ENCODE measurements at regions not wholly inside any gene's neighbourhood (a gene's known extent, or its start where the extent isn't known, plus 50 kb on each side); places are given as distances from the start of the nearest gene placed in this dataset.

DNA sequence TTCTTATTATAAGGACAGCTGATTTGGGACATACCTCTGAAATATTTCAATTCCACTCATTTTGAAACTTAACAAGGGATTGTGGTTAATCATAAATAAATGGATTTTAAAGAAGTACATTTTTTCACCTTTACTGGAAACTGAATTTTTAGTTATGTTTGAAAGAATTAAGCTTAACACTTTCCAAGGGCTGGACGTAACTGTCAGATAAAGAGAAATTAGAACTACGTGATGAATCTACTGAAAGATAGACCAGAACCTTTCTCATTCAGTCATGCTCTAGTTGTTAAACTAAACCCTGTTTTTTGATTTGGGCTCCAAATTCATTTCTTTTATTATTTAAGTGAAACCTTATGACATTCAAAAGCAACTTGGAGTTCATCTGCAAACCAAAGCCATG is 1892.1 kb upstream of the SEL1L start:
- Histone ChIP-seq H3K9me3 (no peaks in the 10 kb centered on the region), H3K36me3 (no peaks in the 10 kb centered on the region), H3K27ac (no peak overlapping the region), H3K4me1 (no peaks in the 10 kb centered on the region), H3K27me3 (no peaks in the 10 kb centered on the region), H3K4me3 (no peak overlapping the region)
- no peak for DNase-seq
- ATAC-seq, result no peak
- TF ChIP-seq, protein P1, sequence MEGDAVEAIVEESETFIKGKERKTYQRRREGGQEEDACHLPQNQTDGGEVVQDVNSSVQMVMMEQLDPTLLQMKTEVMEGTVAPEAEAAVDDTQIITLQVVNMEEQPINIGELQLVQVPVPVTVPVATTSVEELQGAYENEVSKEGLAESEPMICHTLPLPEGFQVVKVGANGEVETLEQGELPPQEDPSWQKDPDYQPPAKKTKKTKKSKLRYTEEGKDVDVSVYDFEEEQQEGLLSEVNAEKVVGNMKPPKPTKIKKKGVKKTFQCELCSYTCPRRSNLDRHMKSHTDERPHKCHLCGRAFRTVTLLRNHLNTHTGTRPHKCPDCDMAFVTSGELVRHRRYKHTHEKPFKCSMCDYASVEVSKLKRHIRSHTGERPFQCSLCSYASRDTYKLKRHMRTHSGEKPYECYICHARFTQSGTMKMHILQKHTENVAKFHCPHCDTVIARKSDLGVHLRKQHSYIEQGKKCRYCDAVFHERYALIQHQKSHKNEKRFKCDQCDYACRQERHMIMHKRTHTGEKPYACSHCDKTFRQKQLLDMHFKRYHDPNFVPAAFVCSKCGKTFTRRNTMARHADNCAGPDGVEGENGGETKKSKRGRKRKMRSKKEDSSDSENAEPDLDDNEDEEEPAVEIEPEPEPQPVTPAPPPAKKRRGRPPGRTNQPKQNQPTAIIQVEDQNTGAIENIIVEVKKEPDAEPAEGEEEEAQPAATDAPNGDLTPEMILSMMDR (IDR thresholded peaks at IDR 0.05), result no peak
- TF ChIP-seq POLR2A (IDR thresholded peaks at IDR 0.05), result no peak
- intact Hi-C loops (cut with DNase I), result no loop called here
- WGBS, 4 donors, result 91 to 95% (median 93%) methylated on average over 2 of the region's 2 CpGs

DNA sequence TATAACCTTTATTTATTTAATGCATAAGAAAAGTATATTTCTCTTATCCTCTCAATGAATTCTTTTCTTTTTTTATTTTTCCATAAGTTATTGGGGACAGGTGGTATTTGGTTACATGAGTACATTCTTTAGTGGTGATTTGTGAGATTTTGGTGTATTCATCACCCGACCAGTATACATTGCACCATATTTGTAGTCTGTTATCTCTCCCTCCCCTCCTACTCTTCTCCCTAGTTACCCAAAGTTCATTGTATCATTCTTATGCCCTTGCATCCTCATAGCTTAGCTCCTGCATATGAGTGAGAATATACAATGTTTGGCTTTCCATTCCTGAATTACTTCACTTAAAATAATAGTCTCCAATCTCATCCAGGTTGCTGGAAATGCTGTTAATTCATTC is 1900.0 kb upstream of the SEL1L start:
- ATAC-seq, result no peak
- DNase-seq, result no peak
- Histone ChIP-seq H3K27me3 (no peaks in the 10 kb centered on the region), H3K9me3 (no peaks in the 10 kb centered on the region), H3K36me3 (no peaks in the 10 kb centered on the region), H3K27ac (no peak overlapping the region), H3K4me3 (no peak overlapping the region), H3K4me1 (no peaks in the 10 kb centered on the region)
- intact Hi-C loops (cut with DNase I), result no loop called here
- no peak for TF ChIP-seq POLR2A (IDR thresholded peaks at IDR 0.05)
- TF ChIP-seq, protein P1 (IDR thresholded peaks at IDR 0.05), result no peak
- WGBS, 4 donors, result 55 to 72% (median 69%) methylated on average over 1 of the region's 1 CpG

DNA sequence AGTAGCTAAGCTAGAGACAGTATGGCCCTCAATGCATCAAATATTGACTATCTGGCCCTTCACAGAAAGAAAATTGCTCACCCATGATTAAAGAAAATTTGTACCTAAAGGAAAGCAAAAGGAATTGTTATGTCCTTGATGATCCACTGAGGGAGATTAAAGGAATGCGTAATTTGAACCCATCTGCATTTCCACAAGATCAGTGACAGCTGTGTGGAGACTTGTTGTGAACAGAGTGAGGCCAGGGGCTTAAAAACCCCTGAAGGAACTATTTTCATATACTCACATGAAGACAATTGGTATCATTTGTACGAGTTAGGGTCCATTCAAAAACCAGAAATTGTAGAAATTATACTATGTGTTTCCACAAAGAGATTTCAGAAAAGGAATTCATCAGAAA is 1908.1 kb upstream of the SEL1L start:
- TF ChIP-seq, protein P1 (IDR thresholded peaks at IDR 0.05), result no peak
- TF ChIP-seq POLR2A (IDR thresholded peaks at IDR 0.05), result no peak
- Histone ChIP-seq H3K27ac (no peak overlapping the region), H3K4me1 (no peaks in the 10 kb centered on the region), H3K36me3 (no peaks in the 10 kb centered on the region), H3K27me3 (no peaks in the 10 kb centered on the region), H3K9me3 (no peaks in the 10 kb centered on the region), H3K4me3 (no peak overlapping the region)
- ATAC-seq (no peak), DNase-seq (no peak)
- intact Hi-C loops (cut with DNase I), result no loop called here
- WGBS, 4 donors, result 75 to 91% (median 80%) methylated on average over 2 of the region's 2 CpGs

DNA sequence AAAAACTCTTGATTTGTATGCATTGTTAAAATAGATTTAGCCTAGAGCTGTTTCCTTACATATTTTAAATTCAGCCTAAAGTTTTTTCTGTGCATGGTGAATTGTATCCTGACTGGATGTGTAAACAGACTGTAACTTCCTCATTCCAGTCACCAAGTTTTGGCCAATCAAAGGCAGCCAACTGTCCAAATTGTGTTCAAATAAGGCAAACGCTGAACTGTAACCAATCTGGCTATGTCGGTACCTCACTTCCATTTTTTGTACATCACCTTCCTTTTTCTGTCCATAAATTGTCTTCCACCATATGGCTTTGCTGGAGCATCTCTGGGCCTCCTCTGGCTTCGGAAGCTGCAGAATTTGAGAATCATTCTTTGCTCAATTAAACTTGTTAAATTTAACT is 1921.9 kb upstream of the SEL1L start:
- no peaks in the 10 kb centered on the region for H3K4me1 ChIP-seq
- TF ChIP-seq, protein P1 (IDR thresholded peaks at IDR 0.05), result no peak
- no peak for TF ChIP-seq POLR2A (IDR thresholded peaks at IDR 0.05)
- H3K4me3 ChIP-seq, result no peak overlapping the region
- intact Hi-C loops (cut with DNase I), result no loop called here
- no peak overlapping the region for H3K27ac ChIP-seq
- no peak for ATAC-seq
- H3K36me3 ChIP-seq, result no peaks in the 10 kb centered on the region
- peaks cover 0 to 26% (median 9%) of the 10 kb centered on the region in 12 donors for H3K9me3 ChIP-seq
- 87 to 96% (median 91%) methylated on average over 3 of the region's 3 CpGs for WGBS, 4 donors
- H3K27me3 ChIP-seq, result no peaks in the 10 kb centered on the region
- DNase-seq, result no peak
